Esophagus muscularis mucosa (tissue), 4 donors: ENCODE measurements at regions not wholly inside any gene's neighbourhood (a gene's known extent, or its start where the extent isn't known, plus 50 kb on each side); places are given as distances from the start of the nearest gene placed in this dataset.

ENCODE experiments used
- DNase-seq: peaks from one replicate; pipeline ENCODE4 v3.0.0-alpha.2; 2017; ENCODE audit errors: extremely low spot score
- H3K27ac ChIP-seq, 4 donors: fragments of 200-600 bp; sonication (generic); replicated peaks in 1 of 4; 1 replicate in 3 of 4; 2 replicates in 1 of 4; pipeline ENCODE4 v1.5.1; 2016 to 2019; ENCODE audit warnings: mild to moderate bottlenecking in 1 of 4
- H3K27me3 ChIP-seq, 4 donors: fragments of 200-600 bp; sonication (generic); one replicate each; pipeline versions ENCODE4 v1.5.1 to v1.6.0; 2016 to 2019
- H3K36me3 ChIP-seq, 4 donors: fragments of 200-600 bp; sonication (generic); one replicate each; pipeline ENCODE4 v1.5.1; 2016 to 2019
- H3K4me1 ChIP-seq, 4 donors: fragments of 200-600 bp; sonication (generic); one replicate each; pipeline ENCODE4 v1.5.1; 2016 to 2019
- H3K4me3 ChIP-seq, 4 donors: fragments of 200-600 bp; sonication (generic); 1 replicate in 2 of 4; 2 replicates in 2 of 4; pipeline ENCODE4 v1.5.1; 2016 to 2019; ENCODE audit warnings: mild to moderate bottlenecking in 4 of 4, moderate library complexity in 1 of 4
- H3K9me3 ChIP-seq, 4 donors: fragments of 200-600 bp; sonication (generic); 1 replicate in 3 of 4; 2 replicates in 1 of 4; pipeline ENCODE4 v1.5.1; 2016 to 2019
- EP300 ChIP-seq: sonication (generic); formaldehyde crosslinking; IDR thresholded peaks from one replicate; pipeline ENCODE4 v1.6.1; 2017; ENCODE audit warnings: antibody characterized with exemption
- POLR2A ChIP-seq: fragments of 450-650 bp; IDR thresholded peaks from one replicate; pipeline ENCODE4 v1.6.1; 2017; ENCODE audit warnings: antibody characterized with exemption, moderate library complexity, mild to moderate bottlenecking, low read depth
- POLR2AphosphoS5 ChIP-seq, 2 donors: sonication (generic); formaldehyde crosslinking; IDR thresholded peaks; one replicate each; pipeline ENCODE4 v1.6.1; 2017; ENCODE audit warnings: antibody characterized with exemption in 2 of 2
- WGBS: methylation state at CpG from one replicate; pipeline ENCODE4 v1.1.5; 2018; 5-methylcytosine and 5-hydroxymethylcytosine counted together
- intact Hi-C: fragments of 100-400 bp; cut with DNase I; formaldehyde crosslinking; loops from one replicate; pipeline ENCODE4 v1.15.1; 2023
- TF ChIP-seq, protein P1 (sequence below), 3 experiments: fragments of 200-600 bp in 2 of 3; fragments of 450-650 bp in 1 of 3; sonication (generic) in 2 of 3; IDR thresholded peaks; one replicate each; pipeline ENCODE4 v1.5.1; 2017 to 2019; ENCODE audit warnings: antibody characterized with exemption in 3 of 3, mild to moderate bottlenecking in 2 of 3, moderate library complexity in 1 of 3

DNA sequence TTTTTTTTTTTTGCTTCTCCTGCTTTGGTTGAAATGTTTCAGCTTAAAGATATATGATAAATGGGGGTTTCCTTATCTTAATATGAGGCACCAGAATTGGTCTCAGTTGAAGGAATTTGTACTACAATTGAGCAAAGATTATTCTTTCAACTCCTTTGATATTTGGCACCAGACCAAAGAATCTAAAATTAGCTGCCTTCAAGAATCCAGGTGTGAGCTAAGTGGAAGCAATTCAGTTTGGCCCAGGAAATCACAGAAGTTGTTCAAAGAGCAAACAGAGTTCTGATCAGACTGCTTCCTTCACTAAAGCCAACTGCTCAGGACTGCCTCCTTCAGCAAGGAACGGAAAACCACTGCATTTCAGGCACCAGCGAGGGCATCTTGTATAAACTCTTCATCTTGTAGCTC lies 68.3 kb upstream of the BCAR3 start:
- intact Hi-C loops, result no loop called here
- Histone ChIP-seq H3K4me1 (peaks cover 14 to 27% (median 19%) of the 10 kb centered on the region in 4 donors), H3K9me3 (no peaks in the 10 kb centered on the region), H3K36me3 (no peaks in the 10 kb centered on the region), H3K27ac (no peak overlapping the region), H3K27me3 (no peaks in the 10 kb centered on the region), H3K4me3 (no peak overlapping the region)
- 63% methylated on average over 2 of the region's 2 CpGs for WGBS
- no peak for TF ChIP-seq POLR2AphosphoS5 (IDR thresholded peaks at IDR 0.05)
- TF ChIP-seq, protein P1, sequence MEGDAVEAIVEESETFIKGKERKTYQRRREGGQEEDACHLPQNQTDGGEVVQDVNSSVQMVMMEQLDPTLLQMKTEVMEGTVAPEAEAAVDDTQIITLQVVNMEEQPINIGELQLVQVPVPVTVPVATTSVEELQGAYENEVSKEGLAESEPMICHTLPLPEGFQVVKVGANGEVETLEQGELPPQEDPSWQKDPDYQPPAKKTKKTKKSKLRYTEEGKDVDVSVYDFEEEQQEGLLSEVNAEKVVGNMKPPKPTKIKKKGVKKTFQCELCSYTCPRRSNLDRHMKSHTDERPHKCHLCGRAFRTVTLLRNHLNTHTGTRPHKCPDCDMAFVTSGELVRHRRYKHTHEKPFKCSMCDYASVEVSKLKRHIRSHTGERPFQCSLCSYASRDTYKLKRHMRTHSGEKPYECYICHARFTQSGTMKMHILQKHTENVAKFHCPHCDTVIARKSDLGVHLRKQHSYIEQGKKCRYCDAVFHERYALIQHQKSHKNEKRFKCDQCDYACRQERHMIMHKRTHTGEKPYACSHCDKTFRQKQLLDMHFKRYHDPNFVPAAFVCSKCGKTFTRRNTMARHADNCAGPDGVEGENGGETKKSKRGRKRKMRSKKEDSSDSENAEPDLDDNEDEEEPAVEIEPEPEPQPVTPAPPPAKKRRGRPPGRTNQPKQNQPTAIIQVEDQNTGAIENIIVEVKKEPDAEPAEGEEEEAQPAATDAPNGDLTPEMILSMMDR (IDR thresholded peaks at IDR 0.05), result peak in 1 of 3 experiments; percentile 21
- DNase-seq, result no peak

DNA sequence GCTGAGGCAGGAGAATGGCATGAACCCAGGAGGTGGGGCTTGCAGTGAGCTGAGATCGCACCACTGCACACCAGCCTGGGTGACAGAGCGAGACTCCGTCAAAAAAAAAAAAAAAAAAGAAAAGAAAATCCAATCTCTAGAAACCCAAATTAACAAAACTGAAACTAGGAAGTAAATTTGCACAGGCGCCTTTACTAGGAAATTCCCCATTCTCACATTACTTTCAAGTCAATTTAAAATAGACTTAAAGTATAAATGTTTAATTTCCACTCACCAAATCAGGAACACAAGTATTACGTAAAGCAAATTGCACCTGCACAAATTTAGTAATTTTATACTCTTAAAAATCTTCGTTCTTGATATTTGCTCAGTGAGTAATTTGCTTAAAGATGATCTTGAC lies 67.8 kb upstream of the BCAR3 start:
- TF ChIP-seq EP300 (no peak), POLR2A (no peak), POLR2AphosphoS5 (IDR thresholded peaks at IDR 0.05) (no peak)
- TF ChIP-seq, protein P1 (IDR thresholded peaks at IDR 0.05), result no peak
- no peak overlapping the region for H3K4me3 ChIP-seq
- no peaks in the 10 kb centered on the region for H3K36me3 ChIP-seq
- no peaks in the 10 kb centered on the region for H3K27me3 ChIP-seq
- no peak for DNase-seq
- no peak overlapping the region for H3K27ac ChIP-seq
- WGBS, result 75% methylated on average over 6 of the region's 6 CpGs
- peaks cover 14 to 27% (median 19%) of the 10 kb centered on the region in 4 donors for H3K4me1 ChIP-seq
- intact Hi-C loops, result no loop called here
- no peaks in the 10 kb centered on the region for H3K9me3 ChIP-seq

- H3K9me3 ChIP-seq, result no peaks in the 10 kb centered on the region
Observed at GRCh38 chr1:93746021-93746812, 64.6 kb upstream of the BCAR3 start.

DNA sequence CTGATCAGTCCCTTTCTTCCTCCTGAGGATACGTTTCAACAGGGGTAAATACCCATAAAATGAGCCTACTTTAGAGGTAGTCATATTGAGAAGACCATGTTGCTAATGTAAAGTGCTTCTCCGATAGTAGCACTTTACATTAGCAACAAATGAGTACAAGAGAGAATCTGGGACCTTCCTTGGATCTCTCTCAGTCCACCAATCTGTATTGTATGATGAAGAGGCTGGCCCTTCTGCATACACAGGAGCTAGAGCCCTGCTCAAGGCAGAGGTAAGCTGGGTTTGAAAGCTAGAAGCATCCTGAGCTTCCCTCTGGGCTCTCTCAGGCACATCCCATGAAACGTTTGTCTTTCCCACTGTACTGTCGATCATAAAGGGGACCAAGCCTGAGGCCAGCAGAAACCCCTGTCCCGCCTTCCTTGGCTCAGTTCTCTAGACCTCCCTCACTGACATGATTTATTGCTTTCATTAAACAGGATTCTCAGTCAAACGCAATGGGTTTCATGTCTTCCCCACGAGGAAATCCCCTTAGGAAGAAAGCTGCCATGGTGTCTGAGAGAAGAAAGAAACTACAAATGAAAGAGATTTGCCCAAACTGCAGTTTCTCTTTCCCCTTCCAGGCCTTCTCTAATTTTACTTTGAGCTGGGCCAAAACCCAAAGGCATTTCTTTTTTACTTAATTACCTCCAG lies 62.8 kb upstream of the BCAR3 start:
- Histone ChIP-seq H3K4me3 (no peak overlapping the region), H3K36me3 (no peaks in the 10 kb centered on the region), H3K9me3 (no peaks in the 10 kb centered on the region), H3K27ac (no peak overlapping the region), H3K27me3 (no peaks in the 10 kb centered on the region), H3K4me1 (peaks cover 4 to 11% (median 6%) of the 10 kb centered on the region in 4 donors)
- DNase-seq, result no peak
- no peak for TF ChIP-seq POLR2A
- TF ChIP-seq, protein P1 (IDR thresholded peaks at IDR 0.05), result no peak
- TF ChIP-seq EP300, result no peak
- TF ChIP-seq POLR2AphosphoS5 (IDR thresholded peaks at IDR 0.05), result no peak
- intact Hi-C loops, result no loop called here
- WGBS, result 58% methylated on average over 7 of the region's 7 CpGs

More at GRCh38 chr1:93746021-93746812, 64.6 kb upstream of the BCAR3 start:
- DNase-seq, result no peak
- no peak overlapping the region for H3K27ac ChIP-seq
- H3K36me3 ChIP-seq, result no peaks in the 10 kb centered on the region
- WGBS, result 76% methylated on average over 6 of the region's 6 CpGs
- intact Hi-C loops, result no loop called here
- TF ChIP-seq, protein P1 (IDR thresholded peaks at IDR 0.05), result no peak
- no peak for TF ChIP-seq POLR2AphosphoS5 (IDR thresholded peaks at IDR 0.05)
- no peak for TF ChIP-seq EP300
- no peak for TF ChIP-seq POLR2A
- no peaks in the 10 kb centered on the region for H3K27me3 ChIP-seq
- H3K4me1 ChIP-seq, result peaks cover 6 to 15% (median 10%) of the 10 kb centered on the region in 4 donors
- no peak overlapping the region for H3K4me3 ChIP-seq
